GM19025 (cell line): ENCODE measurements at regions not wholly inside any gene's neighbourhood (a gene's known extent, or its start where the extent isn't known, plus 50 kb on each side); places are given as distances from the start of the nearest gene placed in this dataset.

ENCODE experiments used
- ATAC-seq: cut with Tn5 transposase; IDR thresholded peaks from one replicate; pipeline ENCODE4 v1.9.1; 2021; ENCODE audit warnings: mild to moderate bottlenecking, low read depth, moderate library complexity; ENCODE audit not compliant: unreplicated experiment

- ATAC-seq, result no peak
Observed at GRCh38 chr2:200170221-200170620, 136.3 kb upstream of the SPATS2L start.

GRCh38 chr2:200171731-200172482, 134.6 kb upstream of the SPATS2L start:
- ATAC-seq, result no peak

GRCh38 chr2:200172521-200172920, 134.0 kb upstream of the SPATS2L start:
- no peak for ATAC-seq

GRCh38 chr2:200172944-200173581, 133.4 kb upstream of the SPATS2L start:
- no peak for ATAC-seq

- no peak for ATAC-seq
Observed at GRCh38 chr2:200173691-200174090, 132.8 kb upstream of the SPATS2L start.

- ATAC-seq, result no peak
Observed at GRCh38 chr2:200174433-200175216, 131.9 kb upstream of the SPATS2L start.

- no peak for ATAC-seq
Observed at GRCh38 chr2:200177971-200178911, 128.3 kb upstream of the SPATS2L start.

- ATAC-seq, result no peak
Observed at GRCh38 chr2:200179151-200179550, 127.3 kb upstream of the SPATS2L start.

- no peak for ATAC-seq
Observed at GRCh38 chr2:200180943-200181342, 125.5 kb upstream of the SPATS2L start.

- ATAC-seq, result no peak
Observed at GRCh38 chr2:200181755-200182154, 124.7 kb upstream of the SPATS2L start.

- ATAC-seq, result no peak
Observed at GRCh38 chr2:200184748-200185627, 121.5 kb upstream of the SPATS2L start.

GRCh38 chr2:200185628-200186000, 120.9 kb upstream of the SPATS2L start:
- ATAC-seq, result no peak

GRCh38 chr2:200186002-200186401, 120.5 kb upstream of the SPATS2L start:
- no peak for ATAC-seq

GRCh38 chr2:200188876-200189275, 117.6 kb upstream of the SPATS2L start:
- ATAC-seq, result no peak

GRCh38 chr2:200189964-200190363, 116.5 kb upstream of the SPATS2L start:
- ATAC-seq, result no peak

- ATAC-seq, result no peak
Observed at GRCh38 chr2:200193331-200193730, 113.2 kb upstream of the SPATS2L start.

- peak; percentile 64 for ATAC-seq
Observed at GRCh38 chr2:200193791-200194190, 112.7 kb upstream of the SPATS2L start.

- ATAC-seq, result no peak
Observed at GRCh38 chr2:200194746-200195145, 111.7 kb upstream of the SPATS2L start.

- ATAC-seq, result no peak
Observed at GRCh38 chr2:200199005-200199404, 107.5 kb upstream of the SPATS2L start.
